ENCODE measurements at regions not wholly inside any gene's neighbourhood (a gene's known extent, or its start where the extent isn't known, plus 50 kb on each side); places are given as distances from the start of the nearest gene placed in this dataset.
"Not testable (repeated sequence)": the region's sequence is repeated elsewhere in the genome, so short reads cannot be mapped to it uniquely, and the experiment has no call there.

- in situ Hi-C loops (cut with HindIII; ENCODE audit: low sequenced_read_pairs): no loop called here
- no peak for DNase-seq (ENCODE audit: low spot score)
Measured at GRCh38 chr11:43177975-43178374, 133.8 kb upstream of the API5 start.

- in situ Hi-C loops (cut with HindIII; ENCODE audit: low sequenced_read_pairs): not testable (repeated sequence)
Measured at GRCh38 chr11:43194459-43194858, 117.3 kb upstream of the API5 start.

DNA sequence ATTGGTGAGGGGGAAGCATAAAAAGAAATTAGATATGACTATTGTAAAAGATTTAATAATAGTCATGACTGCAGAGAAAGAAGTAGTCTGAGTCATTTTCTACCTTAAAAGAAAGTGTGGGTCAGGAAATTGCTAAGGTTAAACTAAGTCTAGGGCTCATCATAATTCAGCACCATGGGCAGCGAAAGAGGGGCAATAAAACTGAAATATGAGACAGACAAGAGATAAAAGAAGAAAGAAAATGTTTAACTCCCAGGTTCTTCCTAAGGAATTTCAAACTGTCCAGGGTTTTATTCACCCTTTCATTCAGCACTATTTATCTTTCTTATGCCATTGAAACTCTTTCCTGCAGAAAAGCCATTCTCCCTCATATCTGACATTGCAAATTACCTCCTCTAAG is 114.4 kb upstream of the API5 start:
- in situ Hi-C loops (cut with HindIII; ENCODE audit: low sequenced_read_pairs): no loop called here
- DNase-seq (ENCODE audit: low spot score): no peak

More at GRCh38 chr11:43194459-43194858, 117.3 kb upstream of the API5 start:
- DNase-seq (ENCODE audit: low spot score): not testable (repeated sequence)

DNA sequence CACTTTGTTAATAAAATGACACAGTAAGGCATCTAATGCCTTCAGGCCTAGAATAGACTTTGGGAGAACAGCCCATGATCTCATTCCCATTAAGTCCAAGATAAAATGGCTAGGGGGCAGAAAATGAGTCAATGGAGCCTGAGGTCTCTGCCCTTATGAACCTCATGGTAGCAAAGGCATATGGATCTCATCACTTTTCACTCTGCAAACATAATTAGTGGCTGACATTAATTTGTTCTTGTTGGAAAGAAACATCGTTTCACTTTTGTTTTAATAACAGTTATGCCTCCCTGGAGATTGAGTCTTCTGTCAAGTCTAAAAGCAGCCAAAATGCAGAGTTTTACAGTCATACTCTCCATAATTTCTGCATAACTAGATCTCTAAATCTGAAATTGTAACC is 111.8 kb upstream of the API5 start:
- DNase-seq (ENCODE audit: low spot score): peak; percentile 2

GRCh38 chr11:43212279-43212678 is 99.5 kb upstream of the API5 start:
- in situ Hi-C loops (cut with HindIII; ENCODE audit: low sequenced_read_pairs): no loop called here
- DNase-seq (ENCODE audit: low spot score): no peak

More for the DNA sequence above, 111.8 kb upstream of the API5 start:
- in situ Hi-C loops (cut with HindIII; ENCODE audit: low sequenced_read_pairs): no loop called here

GRCh38 chr11:43214471-43214870 is 97.3 kb upstream of the API5 start:
- in situ Hi-C loops (cut with HindIII; ENCODE audit: low sequenced_read_pairs): no loop called here
- DNase-seq (ENCODE audit: low spot score): no peak

DNA sequence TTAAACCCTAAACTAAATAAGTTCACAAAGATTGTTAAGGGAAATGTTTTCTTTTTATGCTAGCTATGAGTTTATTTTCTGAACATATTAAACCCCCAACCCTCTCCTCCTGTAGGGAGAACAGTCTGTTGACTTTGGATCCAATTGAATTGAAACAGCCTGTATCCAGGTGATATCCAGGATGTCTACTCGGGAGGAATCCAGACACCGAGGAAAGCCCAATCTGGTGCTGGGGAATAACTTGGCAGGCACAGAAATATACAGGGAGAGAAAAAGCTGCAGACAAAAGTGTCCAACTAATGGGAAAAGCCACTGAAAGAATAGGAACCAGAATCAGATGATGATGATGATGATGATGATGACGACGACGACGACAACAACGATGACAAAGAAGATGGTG is 93.9 kb upstream of the API5 start:
- in situ Hi-C loops (cut with HindIII; ENCODE audit: low sequenced_read_pairs): no loop called here
- peak; percentile 97 for DNase-seq (ENCODE audit: low spot score)

- in situ Hi-C loops (cut with HindIII; ENCODE audit: low sequenced_read_pairs): no loop called here
Measured at GRCh38 chr11:43222215-43222614, 89.6 kb upstream of the API5 start.

GRCh38 chr11:43223026-43223425 is 88.8 kb upstream of the API5 start:
- in situ Hi-C loops (cut with HindIII; ENCODE audit: low sequenced_read_pairs): no loop called here
- DNase-seq (ENCODE audit: low spot score): no peak

More at GRCh38 chr11:43222215-43222614, 89.6 kb upstream of the API5 start:
- no peak for DNase-seq (ENCODE audit: low spot score)

- no peak for DNase-seq (ENCODE audit: low spot score)
- in situ Hi-C loops (cut with HindIII; ENCODE audit: low sequenced_read_pairs): no loop called here
Measured at GRCh38 chr11:43234881-43235280, 76.9 kb upstream of the API5 start.

GRCh38 chr11:43238341-43238740 is 73.5 kb upstream of the API5 start:
- in situ Hi-C loops (cut with HindIII; ENCODE audit: low sequenced_read_pairs): no loop called here
- DNase-seq (ENCODE audit: low spot score): no peak

GRCh38 chr11:43239791-43240190 is 72.0 kb upstream of the API5 start:
- in situ Hi-C loops (cut with HindIII; ENCODE audit: low sequenced_read_pairs): no loop called here
- no peak for DNase-seq (ENCODE audit: low spot score)

GRCh38 chr11:43242401-43242800 is 69.4 kb upstream of the API5 start:
- peak; percentile 7 for DNase-seq (ENCODE audit: low spot score)
- in situ Hi-C loops (cut with HindIII; ENCODE audit: low sequenced_read_pairs): no loop called here

GRCh38 chr11:43243927-43244326 is 67.9 kb upstream of the API5 start:
- no peak for DNase-seq (ENCODE audit: low spot score)
- in situ Hi-C loops (cut with HindIII; ENCODE audit: low sequenced_read_pairs): no loop called here

- in situ Hi-C loops (cut with HindIII; ENCODE audit: low sequenced_read_pairs): no loop called here
- DNase-seq (ENCODE audit: low spot score): no peak
Measured at GRCh38 chr11:43245466-43245865, 66.3 kb upstream of the API5 start.

- no peak for DNase-seq (ENCODE audit: low spot score)
- in situ Hi-C loops (cut with HindIII; ENCODE audit: low sequenced_read_pairs): no loop called here
Measured at GRCh38 chr11:43250309-43250708, 61.5 kb upstream of the API5 start.

DNA sequence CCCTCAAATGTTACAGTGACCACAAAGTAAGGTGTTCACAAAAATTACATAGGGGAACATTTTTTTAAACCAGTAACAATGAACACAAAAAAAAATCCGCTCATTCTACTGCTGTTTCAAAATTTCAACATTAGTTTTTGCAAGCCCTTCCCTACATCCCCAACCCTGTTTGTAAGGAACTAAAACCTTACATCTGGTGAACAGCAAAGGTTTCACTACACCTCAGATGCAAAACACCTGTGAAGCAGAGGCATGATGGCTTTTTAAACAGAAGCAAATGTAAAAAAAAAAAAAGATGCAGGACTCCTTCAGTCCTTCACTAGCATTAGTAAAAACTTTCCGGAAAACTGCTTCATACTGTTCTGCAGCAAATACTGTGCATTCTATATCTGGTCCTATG is 50.0 kb upstream of the API5 start:
- in situ Hi-C loops (cut with HindIII; ENCODE audit: low sequenced_read_pairs): no loop called here
- no peak for DNase-seq (ENCODE audit: low spot score)
